HT1080 (cell line): ENCODE measurements at regions not wholly inside any gene's neighbourhood (a gene's known extent, or its start where the extent isn't known, plus 50 kb on each side); places are given as distances from the start of the nearest gene placed in this dataset.

Experiments used
- DNase-seq: peaks from one replicate; pipeline ENCODE4 v3.0.0-alpha.2; 2015; ENCODE audit warnings: low read depth

- no peak for DNase-seq
These were observed 86.8 kb upstream of the STARD13 start for GRCh38 chr13:33372251-33372919.

- DNase-seq, result no peak
These were observed 88.1 kb upstream of the STARD13 start for GRCh38 chr13:33373624-33374023.

- DNase-seq, result no peak
These were observed 89.9 kb upstream of the STARD13 start for GRCh38 chr13:33375421-33375820.

GRCh38 chr13:33376212-33376611 lies 90.7 kb upstream of the STARD13 start:
- no peak for DNase-seq

GRCh38 chr13:33377411-33377810 lies 91.9 kb upstream of the STARD13 start:
- no peak for DNase-seq

GRCh38 chr13:33377825-33378224 lies 92.3 kb upstream of the STARD13 start:
- DNase-seq, result no peak

GRCh38 chr13:33379608-33380007 lies 94.1 kb upstream of the STARD13 start:
- DNase-seq, result no peak

GRCh38 chr13:33380487-33381079 lies 95.0 kb upstream of the STARD13 start:
- DNase-seq, result no peak

GRCh38 chr13:33381180-33381579 lies 95.6 kb upstream of the STARD13 start:
- DNase-seq, result no peak

GRCh38 chr13:33381906-33382305 lies 96.4 kb upstream of the STARD13 start:
- DNase-seq, result no peak

GRCh38 chr13:33383724-33384577 lies 98.4 kb upstream of the STARD13 start:
- no peak for DNase-seq

GRCh38 chr13:33388286-33388998 lies 102.9 kb upstream of the STARD13 start:
- DNase-seq, result peak; percentile 36

GRCh38 chr13:33392794-33393405 lies 107.3 kb upstream of the STARD13 start:
- no peak for DNase-seq

- no peak for DNase-seq
These were observed 108.9 kb upstream of the STARD13 start for GRCh38 chr13:33394294-33394932.

GRCh38 chr13:33401238-33401637 lies 115.7 kb upstream of the STARD13 start:
- DNase-seq, result no peak

GRCh38 chr13:33402975-33403374 lies 117.4 kb upstream of the STARD13 start:
- DNase-seq, result no peak

- DNase-seq, result no peak
These were observed 118.3 kb upstream of the STARD13 start for GRCh38 chr13:33403807-33404362.

GRCh38 chr13:33405371-33405770 lies 119.8 kb upstream of the STARD13 start:
- DNase-seq, result no peak

GRCh38 chr13:33409673-33410510 lies 124.3 kb upstream of the STARD13 start:
- no peak for DNase-seq

GRCh38 chr13:33410619-33411018 lies 125.1 kb upstream of the STARD13 start:
- DNase-seq, result no peak
